Endothelial cell of umbilical vein (primary cell): ENCODE measurements at regions not wholly inside any gene's neighbourhood (a gene's known extent, or its start where the extent isn't known, plus 50 kb on each side); places are given as distances from the start of the nearest gene placed in this dataset.

Experiments used
- BruUV-seq: library from RNA; stranded (reverse); fragments of 400-500 nt; replicated peaks from 2 replicates; lab custom pipeline; 2021; lab: Mats Ljungman, UMichigan
- CTCF ChIA-PET: fragments of 300-600, 350-600 bp; sonication (Branson Sonifier 250); formaldehyde crosslinking; loops from one replicate; lab custom pipeline; 2021; ENCODE audit warnings: antibody characterized with exemption, inconsistent platforms; lab: Charles Lee
- POLR2A ChIA-PET: fragments of 300-600, 350-600 bp; sonication (Branson Sonifier 250); formaldehyde crosslinking; loops from one replicate; lab custom pipeline; 2021; ENCODE audit warnings: antibody characterized with exemption, inconsistent platforms; lab: Charles Lee
- DNase-seq: peaks from one replicate; pipeline ENCODE4 v3.0.0-alpha.2; 2011; ENCODE audit warnings: low read depth, low spot score
- FAIRE-seq: peaks from 2 replicates; lab custom pipeline; 2011; peaks lifted over from hg19 to GRCh38; lab: Jason Lieb, UNC
- H2AFZ ChIP-seq: 2 replicates; pipeline ENCODE4 v1.6.0; 2012; ENCODE audit warnings: low read depth, low read length, control low read depth, inconsistent platforms
- H3K27ac ChIP-seq: 2 replicates; pipeline ENCODE4 v1.5.1; 2011; ENCODE audit warnings: low read depth, mild to moderate bottlenecking, control low read depth, low read length, moderate library complexity; ENCODE audit not compliant: insufficient read depth
- H3K27me3 ChIP-seq, 2 experiments: 2 replicates each; pipeline versions ENCODE4 v1.6.0 to v1.6.1; 2011; ENCODE audit warnings: low read length in 2 of 2, mixed read lengths in 1 of 2; ENCODE audit not compliant: control insufficient read depth in 2 of 2, insufficient read depth in 2 of 2
- H3K36me3 ChIP-seq, 2 experiments: 2 replicates in 1 of 2; 3 replicates in 1 of 2; pipeline ENCODE4 v1.5.1; 2011; ENCODE audit warnings: low read length in 2 of 2, mild to moderate bottlenecking in 1 of 2, moderate library complexity in 1 of 2; ENCODE audit not compliant: control insufficient read depth in 2 of 2, insufficient read depth in 2 of 2; ENCODE audit errors: extremely low read depth in 1 of 2
- H3K4me1 ChIP-seq: 3 replicates; pipeline ENCODE4 v1.5.1; 2011; ENCODE audit warnings: mild to moderate bottlenecking, low read length; ENCODE audit not compliant: control insufficient read depth, insufficient read depth; ENCODE audit errors: extremely low read depth
- H3K4me2 ChIP-seq: 2 replicates; pipeline ENCODE4 v1.6.1; 2011; ENCODE audit warnings: low read length, control low read depth, mixed read lengths; ENCODE audit not compliant: insufficient read depth
- H3K4me3 ChIP-seq, 3 experiments: fragments of 200-600 bp in 1 of 3; sonication (generic), shearing (Covaris generic) in 1 of 3; replicated peaks in 1 of 3; 2 replicates each; pipeline ENCODE4 v1.5.1; 2011 to 2016; ENCODE audit warnings: control low read depth in 3 of 3, low read length in 3 of 3, mild to moderate bottlenecking in 2 of 3, inconsistent platforms in 1 of 3, low read depth in 1 of 3, moderate library complexity in 1 of 3; ENCODE audit not compliant: insufficient read depth in 1 of 3
- H3K79me2 ChIP-seq: 2 replicates; pipeline ENCODE4 v1.6.0; 2012; ENCODE audit warnings: low read length, inconsistent platforms; ENCODE audit not compliant: control insufficient read depth, insufficient read depth
- H3K9ac ChIP-seq: replicated peaks from 2 replicates; pipeline ENCODE3; 2011; ENCODE audit warnings: low read length, control low read depth; ENCODE audit not compliant: insufficient read depth; ENCODE audit errors: extremely low read depth
- H3K9me1 ChIP-seq: replicated peaks from 3 replicates; pipeline ENCODE4 v1.6.0; 2011; ENCODE audit warnings: mild to moderate bottlenecking, low read length; ENCODE audit not compliant: control insufficient read depth, insufficient read depth; ENCODE audit errors: extremely low read depth
- H3K9me3 ChIP-seq: replicated peaks from 2 replicates; pipeline ENCODE4 v1.5.1; 2012; ENCODE audit warnings: low read length, inconsistent platforms; ENCODE audit not compliant: control insufficient read depth, insufficient read depth
- H4K20me1 ChIP-seq: replicated peaks from 2 replicates; pipeline ENCODE3; 2011; ENCODE audit warnings: mild to moderate bottlenecking, low read length; ENCODE audit not compliant: control insufficient read depth, insufficient read depth; ENCODE audit errors: extremely low read depth
- CTCF ChIP-seq, 2 donors: IDR thresholded peaks; 1 replicate in 1 of 2; 2 replicates in 1 of 2; pipeline ENCODE4 v1.5.1; 2011; ENCODE audit warnings: low read length in 2 of 2, mild to moderate bottlenecking in 2 of 2, moderate library complexity in 2 of 2, control low read depth in 1 of 2, inconsistent platforms in 1 of 2, low read depth in 1 of 2; ENCODE audit not compliant: insufficient read depth in 1 of 2; ENCODE audit errors: extremely low read depth in 1 of 2
- EZH2 ChIP-seq: IDR thresholded peaks from 2 replicates; pipeline ENCODE4 v1.6.1; 2012; ENCODE audit warnings: borderline replicate concordance, low read depth, mild to moderate bottlenecking, moderate library complexity, low read length, inconsistent platforms; ENCODE audit not compliant: severe bottlenecking
- FOS ChIP-seq: IDR thresholded peaks from 2 replicates; pipeline ENCODE4 v1.6.1; 2011; ENCODE audit warnings: mild to moderate bottlenecking, low read length, moderate library complexity, borderline replicate concordance; ENCODE audit not compliant: insufficient read depth
- GATA2 ChIP-seq: IDR thresholded peaks from 2 replicates; pipeline ENCODE4 v1.7.0; 2011; ENCODE audit warnings: low read depth, mild to moderate bottlenecking, moderate library complexity, mixed read lengths, low read length; ENCODE audit not compliant: insufficient read length, insufficient read depth
- JUN ChIP-seq: IDR thresholded peaks from 2 replicates; pipeline ENCODE4 v1.6.1; 2011; ENCODE audit warnings: borderline replicate concordance, low read depth; ENCODE audit not compliant: insufficient read length, insufficient read depth
- MAX ChIP-seq: IDR thresholded peaks from 2 replicates; pipeline ENCODE4 v1.6.1; 2011; ENCODE audit not compliant: insufficient read depth, insufficient read length
- MYC ChIP-seq: IDR thresholded peaks from one replicate; pipeline ENCODE4 v1.6.1; 2011; ENCODE audit warnings: mild to moderate bottlenecking, low read depth, low read length
- POLR2A ChIP-seq: IDR thresholded peaks from 2 replicates; pipeline ENCODE4 v1.6.1; 2012; ENCODE audit warnings: low read depth, mild to moderate bottlenecking, control low read depth, low read length
- POLR2AphosphoS5 ChIP-seq: IDR thresholded peaks from 2 replicates; pipeline ENCODE4 v1.6.1; 2012; ENCODE audit warnings: low read depth, mild to moderate bottlenecking, control low read depth, low read length, moderate library complexity; ENCODE audit not compliant: insufficient read depth
- dilution Hi-C: fragments of 300-500 bp; cut with MboI; formaldehyde crosslinking; loops from one replicate; pipeline ENCODE4 v1.15.0; 2019; ENCODE audit warnings: low sequenced_read_pairs; ENCODE audit not compliant: extremely low pct_ligation_motif_present
- intact Hi-C: fragments of 100-400 bp; cut with micrococcal nuclease; formaldehyde crosslinking; loops from one replicate; pipeline ENCODE4 v1.10.0; 2022

- intact Hi-C loops (no loop called here), dilution Hi-C loops (no loop called here)
- Histone ChIP-seq H2AFZ (no peak overlapping the region), H3K36me3 (no peaks in the 10 kb centered on the region), H3K4me1 (no peaks in the 10 kb centered on the region), H3K4me2 (no peak overlapping the region), H3K27ac (no peak overlapping the region), H3K4me3 (no peak overlapping the region), H4K20me1 (no peaks in the 10 kb centered on the region), H3K27me3 (no peaks in the 10 kb centered on the region), H3K9me3 (peaks cover 3% of the 10 kb centered on the region), H3K9me1 (no peaks in the 10 kb centered on the region), H3K9ac (no peak overlapping the region), H3K79me2 (no peaks in the 10 kb centered on the region)
- FAIRE-seq (no peak), DNase-seq (no peak)
- POLR2A ChIA-PET: no interaction called here
- no TSS peak for BruUV-seq
- CTCF ChIA-PET: no interaction called here
- TF ChIP-seq MYC (no peak), JUN (no peak)
These were observed 556.4 kb upstream of the CPEB2 start for GRCh38 chr4:14445882-14446281.

GRCh38 chr4:14446311-14446710, 556.0 kb upstream of the CPEB2 start:
- no peaks in the 10 kb centered on the region for H4K20me1 ChIP-seq
- FAIRE-seq: no peak
- POLR2A ChIA-PET: no interaction called here
- H2AFZ ChIP-seq: no peak overlapping the region
- no TSS peak for BruUV-seq
- H3K9me3 ChIP-seq: peaks cover 3% of the 10 kb centered on the region
- no peaks in the 10 kb centered on the region for H3K36me3 ChIP-seq
- no peaks in the 10 kb centered on the region for H3K27me3 ChIP-seq
- no peak overlapping the region for H3K9ac ChIP-seq
- no peak for TF ChIP-seq POLR2AphosphoS5
- TF ChIP-seq MAX: no peak
- no peak for TF ChIP-seq JUN
- TF ChIP-seq POLR2A: no peak
- no peak for TF ChIP-seq EZH2
- no peak for TF ChIP-seq CTCF (IDR thresholded peaks at IDR 0.05; ENCODE audit: extremely low read depth in 1 of 2, insufficient read depth in 1 of 2, low read depth in 1 of 2, low read length in 2 of 2)
- TF ChIP-seq FOS: no peak
- no peak for TF ChIP-seq GATA2
- no peaks in the 10 kb centered on the region for H3K9me1 ChIP-seq
- no peak overlapping the region for H3K4me3 ChIP-seq
- H3K4me1 ChIP-seq: no peaks in the 10 kb centered on the region
- CTCF ChIA-PET: no interaction called here
- no peak overlapping the region for H3K4me2 ChIP-seq
- no peak for DNase-seq
- dilution Hi-C loops: no loop called here
- no peaks in the 10 kb centered on the region for H3K79me2 ChIP-seq
- intact Hi-C loops: no loop called here
- no peak overlapping the region for H3K27ac ChIP-seq
